ENCODE measurements at regions not wholly inside any gene's neighbourhood (a gene's known extent, or its start where the extent isn't known, plus 50 kb on each side); places are given as distances from the start of the nearest gene placed in this dataset.

DNA sequence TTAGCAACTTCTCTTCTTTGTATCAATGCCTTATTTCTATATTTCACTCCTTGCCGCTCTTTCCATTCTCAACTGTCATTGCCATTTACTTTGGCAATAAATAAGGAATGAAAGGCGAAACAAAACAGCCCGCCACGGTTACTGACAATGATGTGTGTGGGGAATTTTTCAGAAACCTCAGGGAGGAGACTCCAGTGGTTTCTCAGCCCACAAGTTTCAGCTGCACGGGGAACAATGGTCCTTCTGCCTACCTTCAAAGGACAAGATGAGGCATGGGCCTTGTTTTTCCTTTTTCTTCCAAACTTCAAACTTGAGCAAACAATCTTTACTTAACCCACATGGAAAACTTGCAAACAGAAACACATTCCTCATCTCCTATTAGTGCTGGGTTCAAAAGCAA, 409.4 kb downstream of the METTL15 start (continued):
- no peak for TF ChIP-seq ZNF114 (tag by site-specific recombination; IDR thresholded peaks at IDR 0.05)

DNA sequence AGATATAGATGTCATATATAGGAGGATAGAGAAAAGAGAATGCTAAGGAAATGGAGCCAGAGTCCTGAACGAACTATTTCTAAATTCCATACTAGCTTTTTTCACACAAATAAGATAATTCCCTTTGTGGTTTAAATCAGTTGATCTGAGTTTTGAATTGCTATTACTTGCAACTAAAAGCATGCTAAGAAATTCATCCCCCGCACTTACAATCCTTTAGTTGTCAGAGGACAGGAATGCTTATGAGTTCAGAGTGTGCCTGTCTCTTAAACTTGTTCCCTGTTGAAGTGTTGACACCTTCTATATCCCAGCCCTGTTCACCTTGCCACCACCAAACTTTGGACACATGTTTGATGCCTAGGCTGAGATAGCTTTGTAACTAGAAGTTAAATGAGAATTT, 406.2 kb downstream of the METTL15 start:
- TF ChIP-seq ZNF16 (tag by site-specific recombination; IDR thresholded peaks at IDR 0.05; ENCODE audit: low read depth), result no peak
- TF ChIP-seq SETDB1 (IDR thresholded peaks at IDR 0.05; ENCODE audit: insufficient read length, low read length), result no peak
- TF ChIP-seq, protein P1, sequence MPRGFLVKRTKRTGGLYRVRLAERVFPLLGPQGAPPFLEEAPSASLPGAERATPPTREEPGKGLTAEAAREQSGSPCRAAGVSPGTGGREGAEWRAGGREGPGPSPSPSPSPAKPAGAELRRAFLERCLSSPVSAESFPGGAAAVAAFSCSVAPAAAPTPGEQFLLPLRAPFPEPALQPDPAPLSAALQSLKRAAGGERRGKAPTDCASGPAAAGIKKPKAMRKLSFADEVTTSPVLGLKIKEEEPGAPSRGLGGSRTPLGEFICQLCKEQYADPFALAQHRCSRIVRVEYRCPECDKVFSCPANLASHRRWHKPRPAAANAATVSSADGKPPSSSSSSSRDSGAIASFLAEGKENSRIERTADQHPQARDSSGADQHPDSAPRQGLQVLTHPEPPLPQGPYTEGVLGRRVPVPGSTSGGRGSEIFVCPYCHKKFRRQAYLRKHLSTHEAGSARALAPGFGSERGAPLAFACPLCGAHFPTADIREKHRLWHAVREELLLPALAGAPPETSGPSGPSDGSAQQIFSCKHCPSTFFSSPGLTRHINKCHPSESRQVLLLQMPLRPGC (tag by site-specific recombination; IDR thresholded peaks at IDR 0.05), result no peak
- TF ChIP-seq BCL11A (tag by site-specific recombination; IDR thresholded peaks at IDR 0.05; ENCODE audit: low read depth), result no peak
- no peak for TF ChIP-seq ZNF510 (tag by site-specific recombination; IDR thresholded peaks at IDR 0.05; ENCODE audit: insufficient replicate concordance)
- TF ChIP-seq ZNF274 (IDR thresholded peaks at IDR 0.05; ENCODE audit: low read length), result no peak
- no peak for TF ChIP-seq ZNF274 (tag by site-specific recombination; IDR thresholded peaks at IDR 0.05; ENCODE audit: borderline replicate concordance)
- no peak for TF ChIP-seq SP3 (tag by site-specific recombination; IDR thresholded peaks at IDR 0.05)
- TF ChIP-seq, protein P2, sequence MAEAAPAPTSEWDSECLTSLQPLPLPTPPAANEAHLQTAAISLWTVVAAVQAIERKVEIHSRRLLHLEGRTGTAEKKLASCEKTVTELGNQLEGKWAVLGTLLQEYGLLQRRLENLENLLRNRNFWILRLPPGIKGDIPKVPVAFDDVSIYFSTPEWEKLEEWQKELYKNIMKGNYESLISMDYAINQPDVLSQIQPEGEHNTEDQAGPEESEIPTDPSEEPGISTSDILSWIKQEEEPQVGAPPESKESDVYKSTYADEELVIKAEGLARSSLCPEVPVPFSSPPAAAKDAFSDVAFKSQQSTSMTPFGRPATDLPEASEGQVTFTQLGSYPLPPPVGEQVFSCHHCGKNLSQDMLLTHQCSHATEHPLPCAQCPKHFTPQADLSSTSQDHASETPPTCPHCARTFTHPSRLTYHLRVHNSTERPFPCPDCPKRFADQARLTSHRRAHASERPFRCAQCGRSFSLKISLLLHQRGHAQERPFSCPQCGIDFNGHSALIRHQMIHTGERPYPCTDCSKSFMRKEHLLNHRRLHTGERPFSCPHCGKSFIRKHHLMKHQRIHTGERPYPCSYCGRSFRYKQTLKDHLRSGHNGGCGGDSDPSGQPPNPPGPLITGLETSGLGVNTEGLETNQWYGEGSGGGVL (tag by site-specific recombination; IDR thresholded peaks at IDR 0.05), result no peak
- TF ChIP-seq ZNF707 (tag by site-specific recombination; IDR thresholded peaks at IDR 0.05), result no peak
- no peak for TF ChIP-seq ZNF561 (tag by site-specific recombination; IDR thresholded peaks at IDR 0.05; ENCODE audit: borderline replicate concordance)
- TF ChIP-seq GLIS2 (tag by site-specific recombination; IDR thresholded peaks at IDR 0.05), result no peak
- no peak for TF ChIP-seq TRIM28 (IDR thresholded peaks at IDR 0.05; ENCODE audit: borderline replicate concordance, low read length)
- TF ChIP-seq ZNF664 (tag by site-specific recombination; IDR thresholded peaks at IDR 0.05), result no peak
- TF ChIP-seq HOXC10 (CRISPR knock-in tag; IDR thresholded peaks at IDR 0.05), result no peak
- TF ChIP-seq ZNF10 (tag by site-specific recombination; IDR thresholded peaks at IDR 0.05), result no peak
- TF ChIP-seq ZBTB1 (tag by site-specific recombination; IDR thresholded peaks at IDR 0.05), result no peak
- no peak for TF ChIP-seq ZNF248 (tag by site-specific recombination; IDR thresholded peaks at IDR 0.05)
- TF ChIP-seq ZNF280C (tag by site-specific recombination; IDR thresholded peaks at IDR 0.05), result no peak
- TF ChIP-seq ZFHX2 (tag by site-specific recombination; conservative IDR thresholded peaks at IDR 0.05), result no peak
- no peak for TF ChIP-seq MZF1 (tag by site-specific recombination; IDR thresholded peaks at IDR 0.05; ENCODE audit: borderline replicate concordance)
- ChIA-PET POLR2A (no interaction called here), CTCF (no interaction called here)
- Histone ChIP-seq H3K4me3 (ENCODE audit: low read depth, low read length) (no peak overlapping the region), H3K4me1 (ENCODE audit: control insufficient read depth, insufficient read depth, low read length) (no peaks in the 10 kb centered on the region), H3K9me3 (ENCODE audit: control insufficient read depth, insufficient read depth, low read depth, low read length) (no peaks in the 10 kb centered on the region), H3K36me3 (ENCODE audit: control insufficient read depth in 2 of 2, insufficient read depth in 1 of 2, low read length in 2 of 2) (no peaks in the 10 kb centered on the region), H3K27ac (ENCODE audit: extremely low read depth, low read depth, low read length) (no peak overlapping the region)
